ENCODE measurements at regions not wholly inside any gene's neighbourhood (a gene's known extent, or its start where the extent isn't known, plus 50 kb on each side); places are given as distances from the start of the nearest gene placed in this dataset.

GRCh38 chr3:25037049-25037547 is 391.0 kb upstream of the RARB start:
- TF ChIP-seq GATA2 (IDR thresholded peaks at IDR 0.05; ENCODE audit: low read depth, low read length) (no peak), GATA3 (IDR thresholded peaks at IDR 0.05; ENCODE audit: low read depth, low read length) (no peak)
